Calu3 (cell line): ENCODE measurements at regions not wholly inside any gene's neighbourhood (a gene's known extent, or its start where the extent isn't known, plus 50 kb on each side); places are given as distances from the start of the nearest gene placed in this dataset.
"Not testable (repeated sequence)": the region's sequence is repeated elsewhere in the genome, so short reads cannot be mapped to it uniquely, and the experiment has no call there.

Experiments used
- BruUV-seq: library from RNA; stranded (reverse); fragments of 400-500 nt; replicated peaks from 2 replicates; lab custom pipeline; 2021; lab: Mats Ljungman, UMichigan
- CTCF ChIA-PET: fragments of 300-600 bp; sonication (Branson Sonifier 250); formaldehyde crosslinking; loops from one replicate; lab custom pipeline; 2022; ENCODE audit warnings: antibody characterized with exemption; lab: Charles Lee
- DNase-seq: peaks from one replicate; pipeline ENCODE4 v3.0.0; 2022
- H3K27ac Mint-ChIP-seq: one replicate; pipeline ENCODE4 v1.8.0; 2022; ENCODE audit warnings: mixed read lengths; ENCODE audit not compliant: unreplicated experiment
- H3K27me3 Mint-ChIP-seq: one replicate; pipeline ENCODE4 v1.8.0; 2022; ENCODE audit warnings: mixed read lengths; ENCODE audit not compliant: unreplicated experiment
- H3K36me3 Mint-ChIP-seq: one replicate; pipeline ENCODE4 v1.8.0; 2022; ENCODE audit warnings: mild to moderate bottlenecking, moderate library complexity, mixed read lengths; ENCODE audit not compliant: insufficient read depth, unreplicated experiment
- H3K4me1 Mint-ChIP-seq: one replicate; pipeline ENCODE4 v1.8.0; 2022; ENCODE audit warnings: mild to moderate bottlenecking, low read depth, mixed read lengths; ENCODE audit not compliant: unreplicated experiment
- H3K4me3 Mint-ChIP-seq: one replicate; pipeline ENCODE4 v1.8.0; 2022; ENCODE audit warnings: mild to moderate bottlenecking, low read depth, moderate library complexity, mixed read lengths; ENCODE audit not compliant: unreplicated experiment
- H3K9me3 Mint-ChIP-seq: one replicate; pipeline ENCODE4 v1.8.0; 2022; ENCODE audit warnings: low read depth, mixed read lengths; ENCODE audit not compliant: unreplicated experiment
- intact Hi-C: fragments of 100-400 bp; cut with micrococcal nuclease; formaldehyde crosslinking; loops from one replicate; pipeline ENCODE4 v1.10.0; 2022; ENCODE audit not compliant: unreplicated experiment
- TF ChIP-seq, protein P1 (sequence below): fragments of 200-600 bp; IDR thresholded peaks from one replicate; pipeline ENCODE4 v1.8.0; 2022; ENCODE audit warnings: antibody characterized with exemption; ENCODE audit not compliant: unreplicated experiment

DNA sequence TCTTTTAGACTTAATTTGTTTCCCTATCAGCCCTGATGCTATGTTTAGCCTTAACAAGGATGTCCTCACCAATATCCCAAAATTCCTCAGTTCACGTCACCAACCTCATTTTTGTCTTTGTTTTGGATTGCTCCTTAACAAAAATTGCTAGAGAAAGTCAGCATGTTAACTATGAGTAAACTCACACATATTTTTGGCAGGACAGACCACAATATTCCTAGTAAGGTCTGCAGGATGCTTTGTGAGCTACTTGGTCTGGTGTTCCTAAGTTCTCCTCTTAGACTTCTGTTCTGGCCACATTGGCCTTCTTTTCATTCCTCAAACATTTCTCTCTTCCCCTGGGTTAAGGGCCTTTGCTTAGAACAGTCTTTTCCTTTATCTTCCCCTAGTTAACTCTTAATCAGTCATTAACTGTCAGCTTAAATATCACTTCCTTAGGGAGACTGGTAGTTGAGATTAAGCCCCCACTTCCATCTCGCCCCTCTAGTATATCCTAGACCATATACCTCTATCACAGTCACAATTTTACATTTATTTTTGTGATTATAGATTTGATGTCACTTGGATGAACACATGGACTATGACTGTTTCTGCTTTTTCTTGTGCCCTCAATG lies 116.2 kb downstream of the ADCYAP1 start:
- TF ChIP-seq, protein P1, sequence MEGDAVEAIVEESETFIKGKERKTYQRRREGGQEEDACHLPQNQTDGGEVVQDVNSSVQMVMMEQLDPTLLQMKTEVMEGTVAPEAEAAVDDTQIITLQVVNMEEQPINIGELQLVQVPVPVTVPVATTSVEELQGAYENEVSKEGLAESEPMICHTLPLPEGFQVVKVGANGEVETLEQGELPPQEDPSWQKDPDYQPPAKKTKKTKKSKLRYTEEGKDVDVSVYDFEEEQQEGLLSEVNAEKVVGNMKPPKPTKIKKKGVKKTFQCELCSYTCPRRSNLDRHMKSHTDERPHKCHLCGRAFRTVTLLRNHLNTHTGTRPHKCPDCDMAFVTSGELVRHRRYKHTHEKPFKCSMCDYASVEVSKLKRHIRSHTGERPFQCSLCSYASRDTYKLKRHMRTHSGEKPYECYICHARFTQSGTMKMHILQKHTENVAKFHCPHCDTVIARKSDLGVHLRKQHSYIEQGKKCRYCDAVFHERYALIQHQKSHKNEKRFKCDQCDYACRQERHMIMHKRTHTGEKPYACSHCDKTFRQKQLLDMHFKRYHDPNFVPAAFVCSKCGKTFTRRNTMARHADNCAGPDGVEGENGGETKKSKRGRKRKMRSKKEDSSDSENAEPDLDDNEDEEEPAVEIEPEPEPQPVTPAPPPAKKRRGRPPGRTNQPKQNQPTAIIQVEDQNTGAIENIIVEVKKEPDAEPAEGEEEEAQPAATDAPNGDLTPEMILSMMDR = no peak
- CTCF ChIA-PET = no interaction called here
- Mint-ChIP-seq H3K9me3 (no peaks in the 10 kb centered on the region), H3K4me3 (no peak overlapping the region), H3K36me3 (no peaks in the 10 kb centered on the region), H3K4me1 (no peaks in the 10 kb centered on the region), H3K27me3 (peaks cover 45% of the 10 kb centered on the region), H3K27ac (no peak overlapping the region)
- no peak for DNase-seq
- no TSS peak for BruUV-seq
- intact Hi-C loops = no loop called here

DNA sequence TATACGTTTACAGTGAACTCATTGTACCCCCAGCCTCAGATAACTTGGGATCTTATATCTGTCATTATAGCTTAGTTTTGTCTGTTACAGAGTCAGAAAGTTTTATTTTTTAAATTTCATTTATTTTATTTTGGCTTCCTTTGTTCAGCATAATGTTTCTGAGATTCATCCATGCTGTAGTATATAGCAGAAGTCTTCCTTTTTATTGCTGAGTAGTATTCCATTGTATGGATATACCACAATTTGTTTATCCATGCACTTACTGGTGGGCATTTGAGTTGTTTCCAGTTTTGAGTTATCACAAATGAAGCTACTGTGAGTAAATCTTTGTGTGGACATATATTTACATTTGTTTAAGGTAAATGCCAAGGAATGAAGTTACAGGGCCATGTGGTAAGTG lies 122.3 kb downstream of the ADCYAP1 start:
- Mint-ChIP-seq H3K4me3 (no peak overlapping the region), H3K27me3 (peaks cover 19% of the 10 kb centered on the region), H3K4me1 (no peaks in the 10 kb centered on the region), H3K9me3 (peaks cover 3% of the 10 kb centered on the region), H3K27ac (no peak overlapping the region), H3K36me3 (no peaks in the 10 kb centered on the region)
- no TSS peak for BruUV-seq
- CTCF ChIA-PET = no interaction called here
- TF ChIP-seq, protein P1 = no peak
- intact Hi-C loops = no loop called here
- DNase-seq = no peak

DNA sequence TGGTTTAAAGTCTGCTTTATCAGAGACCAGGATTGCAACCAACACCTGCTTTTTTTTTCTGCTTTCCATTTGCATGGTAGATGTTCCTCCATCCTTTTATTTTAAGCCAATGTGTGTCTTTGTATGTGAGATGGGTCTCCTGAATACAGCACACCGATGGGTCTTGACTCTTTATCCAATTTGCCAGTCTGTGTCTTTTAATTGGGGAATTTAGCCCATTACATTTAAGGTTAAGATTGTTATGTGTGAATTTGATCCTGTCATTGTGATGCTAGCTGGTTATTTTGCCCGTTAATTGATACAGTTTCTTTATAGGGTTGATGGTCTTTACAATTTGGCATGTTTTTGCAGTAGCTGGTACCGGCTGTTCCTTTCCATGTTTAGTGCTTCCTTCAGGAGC lies 128.4 kb downstream of the ADCYAP1 start:
- H3K4me1 Mint-ChIP-seq, H3K4me3 Mint-ChIP-seq, intact Hi-C loops, DNase-seq, H3K27ac Mint-ChIP-seq, CTCF ChIA-PET, H3K36me3 Mint-ChIP-seq, BruUV-seq, H3K9me3 Mint-ChIP-seq: not testable (repeated sequence)
- H3K27me3 Mint-ChIP-seq = peaks cover 31% of the 10 kb centered on the region

DNA sequence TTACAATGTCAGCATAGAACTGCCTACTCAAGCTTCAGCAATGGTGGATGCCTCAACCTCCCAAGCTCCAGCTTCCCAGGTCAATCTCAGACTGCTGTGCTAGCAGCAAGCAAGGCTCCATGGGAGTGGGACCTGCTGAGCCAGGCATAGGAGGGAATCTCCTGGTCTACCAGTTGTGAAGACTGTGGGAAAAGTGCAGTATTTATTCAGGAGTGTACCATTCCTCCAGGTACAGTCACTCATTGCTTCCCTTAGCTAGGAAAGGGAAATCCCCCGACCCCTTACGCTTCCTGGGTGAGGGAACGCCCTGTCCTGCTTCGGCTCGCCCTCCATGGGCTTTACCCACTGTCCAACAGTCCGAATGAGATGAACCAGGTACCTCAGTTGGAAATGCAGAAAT lies 130.3 kb downstream of the ADCYAP1 start:
- CTCF ChIA-PET = no interaction called here
- intact Hi-C loops = no loop called here
- Mint-ChIP-seq H3K9me3 (peaks cover 7% of the 10 kb centered on the region), H3K4me3 (no peak overlapping the region), H3K27ac (no peak overlapping the region), H3K27me3 (peaks cover 31% of the 10 kb centered on the region), H3K36me3 (no peaks in the 10 kb centered on the region), H3K4me1 (no peaks in the 10 kb centered on the region)
- BruUV-seq = no TSS peak
- TF ChIP-seq, protein P1 = no peak
- DNase-seq = no peak

DNA sequence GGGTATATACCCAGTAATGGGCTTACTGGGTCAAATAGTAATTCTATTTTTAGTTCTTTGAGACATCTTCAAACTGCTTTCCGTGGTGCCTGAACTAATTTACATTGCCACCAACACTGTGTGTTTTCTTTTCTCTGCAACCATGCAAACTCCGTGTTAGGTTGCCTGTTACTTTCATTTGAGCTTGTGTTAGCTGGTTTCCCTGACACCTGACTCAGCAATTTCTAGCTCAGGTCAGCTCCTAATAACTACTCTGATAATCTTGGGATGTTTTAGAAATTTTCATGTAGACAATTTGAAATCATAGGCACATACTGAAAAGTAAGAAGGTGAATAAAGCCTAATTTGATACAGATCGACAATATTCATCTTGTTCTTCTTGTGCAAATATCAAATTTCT lies 132.3 kb downstream of the ADCYAP1 start:
- H3K4me1 Mint-ChIP-seq = no peaks in the 10 kb centered on the region
- CTCF ChIA-PET = interaction anchor here (0.6 kb wide), 1 partner anchor 913 kb away, joined by 3 read pairs; no protein-coding TSS in a partner anchor

More for the DNA sequence above, 132.3 kb downstream of the ADCYAP1 start:
- BruUV-seq = no TSS peak
- TF ChIP-seq, protein P1 = no peak
- Mint-ChIP-seq H3K36me3 (no peaks in the 10 kb centered on the region), H3K27ac (no peak overlapping the region), H3K4me3 (no peak overlapping the region), H3K27me3 (peaks cover 26% of the 10 kb centered on the region), H3K9me3 (peaks cover 4% of the 10 kb centered on the region)
- no peak for DNase-seq
- intact Hi-C loops = no loop called here
